Endothelial cell of umbilical vein (primary cell): ENCODE measurements at regions not wholly inside any gene's neighbourhood (a gene's known extent, or its start where the extent isn't known, plus 50 kb on each side); places are given as distances from the start of the nearest gene placed in this dataset.

ENCODE experiments used
- BruUV-seq: library from RNA; stranded (reverse); fragments of 400-500 nt; replicated peaks from 2 replicates; lab custom pipeline; 2021; lab: Mats Ljungman, UMichigan
- CTCF ChIA-PET: fragments of 300-600, 350-600 bp; sonication (Branson Sonifier 250); formaldehyde crosslinking; loops from one replicate; lab custom pipeline; 2021; ENCODE audit warnings: antibody characterized with exemption, inconsistent platforms; lab: Charles Lee
- POLR2A ChIA-PET: fragments of 300-600, 350-600 bp; sonication (Branson Sonifier 250); formaldehyde crosslinking; loops from one replicate; lab custom pipeline; 2021; ENCODE audit warnings: antibody characterized with exemption, inconsistent platforms; lab: Charles Lee
- DNase-seq: peaks from one replicate; pipeline ENCODE4 v3.0.0-alpha.2; 2011; ENCODE audit warnings: low read depth, low spot score
- FAIRE-seq: peaks from 2 replicates; lab custom pipeline; 2011; peaks lifted over from hg19 to GRCh38; lab: Jason Lieb, UNC
- H2AFZ ChIP-seq: 2 replicates; pipeline ENCODE4 v1.6.0; 2012; ENCODE audit warnings: low read depth, low read length, control low read depth, inconsistent platforms
- H3K27ac ChIP-seq: 2 replicates; pipeline ENCODE4 v1.5.1; 2011; ENCODE audit warnings: low read depth, mild to moderate bottlenecking, control low read depth, low read length, moderate library complexity; ENCODE audit not compliant: insufficient read depth
- H3K27me3 ChIP-seq, 2 experiments: 2 replicates each; pipeline versions ENCODE4 v1.6.0 to v1.6.1; 2011; ENCODE audit warnings: low read length in 2 of 2, mixed read lengths in 1 of 2; ENCODE audit not compliant: control insufficient read depth in 2 of 2, insufficient read depth in 2 of 2
- H3K36me3 ChIP-seq, 2 experiments: 2 replicates in 1 of 2; 3 replicates in 1 of 2; pipeline ENCODE4 v1.5.1; 2011; ENCODE audit warnings: low read length in 2 of 2, mild to moderate bottlenecking in 1 of 2, moderate library complexity in 1 of 2; ENCODE audit not compliant: control insufficient read depth in 2 of 2, insufficient read depth in 2 of 2; ENCODE audit errors: extremely low read depth in 1 of 2
- H3K4me1 ChIP-seq: 3 replicates; pipeline ENCODE4 v1.5.1; 2011; ENCODE audit warnings: mild to moderate bottlenecking, low read length; ENCODE audit not compliant: control insufficient read depth, insufficient read depth; ENCODE audit errors: extremely low read depth
- H3K4me2 ChIP-seq: 2 replicates; pipeline ENCODE4 v1.6.1; 2011; ENCODE audit warnings: low read length, control low read depth, mixed read lengths; ENCODE audit not compliant: insufficient read depth
- H3K4me3 ChIP-seq, 3 experiments: fragments of 200-600 bp in 1 of 3; sonication (generic), shearing (Covaris generic) in 1 of 3; replicated peaks in 1 of 3; 2 replicates each; pipeline ENCODE4 v1.5.1; 2011 to 2016; ENCODE audit warnings: control low read depth in 3 of 3, low read length in 3 of 3, mild to moderate bottlenecking in 2 of 3, inconsistent platforms in 1 of 3, low read depth in 1 of 3, moderate library complexity in 1 of 3; ENCODE audit not compliant: insufficient read depth in 1 of 3
- H3K79me2 ChIP-seq: 2 replicates; pipeline ENCODE4 v1.6.0; 2012; ENCODE audit warnings: low read length, inconsistent platforms; ENCODE audit not compliant: control insufficient read depth, insufficient read depth
- H3K9ac ChIP-seq: replicated peaks from 2 replicates; pipeline ENCODE3; 2011; ENCODE audit warnings: low read length, control low read depth; ENCODE audit not compliant: insufficient read depth; ENCODE audit errors: extremely low read depth
- H3K9me1 ChIP-seq: replicated peaks from 3 replicates; pipeline ENCODE4 v1.6.0; 2011; ENCODE audit warnings: mild to moderate bottlenecking, low read length; ENCODE audit not compliant: control insufficient read depth, insufficient read depth; ENCODE audit errors: extremely low read depth
- H3K9me3 ChIP-seq: replicated peaks from 2 replicates; pipeline ENCODE4 v1.5.1; 2012; ENCODE audit warnings: low read length, inconsistent platforms; ENCODE audit not compliant: control insufficient read depth, insufficient read depth
- H4K20me1 ChIP-seq: replicated peaks from 2 replicates; pipeline ENCODE3; 2011; ENCODE audit warnings: mild to moderate bottlenecking, low read length; ENCODE audit not compliant: control insufficient read depth, insufficient read depth; ENCODE audit errors: extremely low read depth
- CTCF ChIP-seq, 2 donors: IDR thresholded peaks; 1 replicate in 1 of 2; 2 replicates in 1 of 2; pipeline ENCODE4 v1.5.1; 2011; ENCODE audit warnings: low read length in 2 of 2, mild to moderate bottlenecking in 2 of 2, moderate library complexity in 2 of 2, control low read depth in 1 of 2, inconsistent platforms in 1 of 2, low read depth in 1 of 2; ENCODE audit not compliant: insufficient read depth in 1 of 2; ENCODE audit errors: extremely low read depth in 1 of 2
- EZH2 ChIP-seq: IDR thresholded peaks from 2 replicates; pipeline ENCODE4 v1.6.1; 2012; ENCODE audit warnings: borderline replicate concordance, low read depth, mild to moderate bottlenecking, moderate library complexity, low read length, inconsistent platforms; ENCODE audit not compliant: severe bottlenecking
- FOS ChIP-seq: IDR thresholded peaks from 2 replicates; pipeline ENCODE4 v1.6.1; 2011; ENCODE audit warnings: mild to moderate bottlenecking, low read length, moderate library complexity, borderline replicate concordance; ENCODE audit not compliant: insufficient read depth
- GATA2 ChIP-seq: IDR thresholded peaks from 2 replicates; pipeline ENCODE4 v1.7.0; 2011; ENCODE audit warnings: low read depth, mild to moderate bottlenecking, moderate library complexity, mixed read lengths, low read length; ENCODE audit not compliant: insufficient read length, insufficient read depth
- JUN ChIP-seq: IDR thresholded peaks from 2 replicates; pipeline ENCODE4 v1.6.1; 2011; ENCODE audit warnings: borderline replicate concordance, low read depth; ENCODE audit not compliant: insufficient read length, insufficient read depth
- MAX ChIP-seq: IDR thresholded peaks from 2 replicates; pipeline ENCODE4 v1.6.1; 2011; ENCODE audit not compliant: insufficient read depth, insufficient read length
- MYC ChIP-seq: IDR thresholded peaks from one replicate; pipeline ENCODE4 v1.6.1; 2011; ENCODE audit warnings: mild to moderate bottlenecking, low read depth, low read length
- POLR2A ChIP-seq: IDR thresholded peaks from 2 replicates; pipeline ENCODE4 v1.6.1; 2012; ENCODE audit warnings: low read depth, mild to moderate bottlenecking, control low read depth, low read length
- POLR2AphosphoS5 ChIP-seq: IDR thresholded peaks from 2 replicates; pipeline ENCODE4 v1.6.1; 2012; ENCODE audit warnings: low read depth, mild to moderate bottlenecking, control low read depth, low read length, moderate library complexity; ENCODE audit not compliant: insufficient read depth
- dilution Hi-C: fragments of 300-500 bp; cut with MboI; formaldehyde crosslinking; loops from one replicate; pipeline ENCODE4 v1.15.0; 2019; ENCODE audit warnings: low sequenced_read_pairs; ENCODE audit not compliant: extremely low pct_ligation_motif_present
- intact Hi-C: fragments of 100-400 bp; cut with micrococcal nuclease; formaldehyde crosslinking; loops from one replicate; pipeline ENCODE4 v1.10.0; 2022

- ChIA-PET CTCF (no interaction called here), POLR2A (no interaction called here)
- Histone ChIP-seq H3K9me1 (no peaks in the 10 kb centered on the region), H3K4me1 (no peaks in the 10 kb centered on the region), H4K20me1 (no peaks in the 10 kb centered on the region), H3K9me3 (no peaks in the 10 kb centered on the region), H3K27me3 (no peaks in the 10 kb centered on the region), H3K4me3 (no peak overlapping the region), H3K4me2 (no peak overlapping the region), H3K79me2 (no peaks in the 10 kb centered on the region), H3K9ac (no peak overlapping the region), H2AFZ (no peak overlapping the region), H3K36me3 (no peaks in the 10 kb centered on the region), H3K27ac (no peak overlapping the region)
- TF ChIP-seq MAX (no peak), POLR2A (no peak), GATA2 (no peak), EZH2 (no peak), FOS (no peak), POLR2AphosphoS5 (no peak), JUN (no peak)
- intact Hi-C loops (no loop called here), dilution Hi-C loops (no loop called here)
- BruUV-seq = no TSS peak
- FAIRE-seq (no peak), DNase-seq (no peak)
Measured at GRCh38 chr13:37385248-37385647, 213.3 kb downstream of the POSTN start.

- ChIA-PET CTCF (interaction anchor here (1.3 kb wide), 1 partner anchor 15 kb away, joined by 5 read pairs; no protein-coding TSS in a partner anchor), POLR2A (no interaction called here)
- TF ChIP-seq GATA2 = no peak
- no peak for TF ChIP-seq POLR2A
- TF ChIP-seq FOS = no peak
- TF ChIP-seq JUN = no peak
- TF ChIP-seq CTCF (IDR thresholded peaks at IDR 0.05; ENCODE audit: extremely low read depth in 1 of 2, insufficient read depth in 1 of 2, low read depth in 1 of 2, low read length in 2 of 2) = no peak
- no peak for TF ChIP-seq POLR2AphosphoS5
- TF ChIP-seq MYC = no peak
- TF ChIP-seq MAX = no peak
- no peak for TF ChIP-seq EZH2
- dilution Hi-C loops = no loop called here
- H3K4me2 ChIP-seq = no peak overlapping the region
- H3K9ac ChIP-seq = no peak overlapping the region
- H2AFZ ChIP-seq = no peak overlapping the region
- no peaks in the 10 kb centered on the region for H3K9me1 ChIP-seq
- no peak overlapping the region for H3K27ac ChIP-seq
- H3K27me3 ChIP-seq = peaks cover 0 to 2% of the 10 kb centered on the region in 2 experiments
- BruUV-seq = no TSS peak
- FAIRE-seq = no peak
- DNase-seq = no peak
- no peaks in the 10 kb centered on the region for H3K79me2 ChIP-seq
- H3K36me3 ChIP-seq = no peaks in the 10 kb centered on the region
- H3K4me3 ChIP-seq = no peak overlapping the region
- H4K20me1 ChIP-seq = no peaks in the 10 kb centered on the region
- no peaks in the 10 kb centered on the region for H3K9me3 ChIP-seq
- H3K4me1 ChIP-seq = no peaks in the 10 kb centered on the region
- intact Hi-C loops = no loop called here
Measured at GRCh38 chr13:37383856-37384370, 214.7 kb downstream of the POSTN start.
